AG10803 (cell line): ENCODE measurements at regions not wholly inside any gene's neighbourhood (a gene's known extent, or its start where the extent isn't known, plus 50 kb on each side); places are given as distances from the start of the nearest gene placed in this dataset.
"Not testable (repeated sequence)": the region's sequence is repeated elsewhere in the genome, so short reads cannot be mapped to it uniquely, and the experiment has no call there.

ENCODE experiments used
- DNase-seq: peaks from one replicate; pipeline ENCODE4 v3.0.0; 2010; ENCODE audit warnings: low read depth
- H3K4me3 ChIP-seq: 2 replicates; pipeline ENCODE4 v1.5.1; 2011; ENCODE audit warnings: mild to moderate bottlenecking, low read length, control low read depth
- TF ChIP-seq, protein P1 (sequence below): conservative IDR thresholded peaks from 2 replicates; pipeline ENCODE4 v1.5.1; 2011; ENCODE audit warnings: mild to moderate bottlenecking, low read length, control low read depth, inconsistent platforms

DNA sequence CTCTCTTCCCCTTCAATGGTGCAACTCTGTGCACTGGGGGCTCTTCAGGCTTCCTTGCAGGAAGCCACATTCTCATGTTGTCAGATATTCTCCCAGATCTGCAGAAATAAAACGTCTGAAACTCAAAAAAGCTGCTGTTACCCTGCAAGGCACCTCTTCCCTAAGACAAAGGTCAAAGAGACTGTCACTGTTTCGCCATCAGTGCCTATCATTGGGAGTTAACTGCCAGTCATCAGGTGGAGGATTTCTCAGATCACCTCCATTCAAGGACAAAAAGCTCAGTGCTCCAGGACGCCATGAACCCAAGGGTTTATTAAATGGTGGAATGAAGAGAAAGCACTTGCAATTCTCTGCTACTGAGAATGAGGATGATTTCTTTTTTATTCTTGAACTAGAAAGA is 144.6 kb upstream of the PALS2 start:
- DNase-seq = no peak
- H3K4me3 ChIP-seq = no peak overlapping the region
- TF ChIP-seq, protein P1, sequence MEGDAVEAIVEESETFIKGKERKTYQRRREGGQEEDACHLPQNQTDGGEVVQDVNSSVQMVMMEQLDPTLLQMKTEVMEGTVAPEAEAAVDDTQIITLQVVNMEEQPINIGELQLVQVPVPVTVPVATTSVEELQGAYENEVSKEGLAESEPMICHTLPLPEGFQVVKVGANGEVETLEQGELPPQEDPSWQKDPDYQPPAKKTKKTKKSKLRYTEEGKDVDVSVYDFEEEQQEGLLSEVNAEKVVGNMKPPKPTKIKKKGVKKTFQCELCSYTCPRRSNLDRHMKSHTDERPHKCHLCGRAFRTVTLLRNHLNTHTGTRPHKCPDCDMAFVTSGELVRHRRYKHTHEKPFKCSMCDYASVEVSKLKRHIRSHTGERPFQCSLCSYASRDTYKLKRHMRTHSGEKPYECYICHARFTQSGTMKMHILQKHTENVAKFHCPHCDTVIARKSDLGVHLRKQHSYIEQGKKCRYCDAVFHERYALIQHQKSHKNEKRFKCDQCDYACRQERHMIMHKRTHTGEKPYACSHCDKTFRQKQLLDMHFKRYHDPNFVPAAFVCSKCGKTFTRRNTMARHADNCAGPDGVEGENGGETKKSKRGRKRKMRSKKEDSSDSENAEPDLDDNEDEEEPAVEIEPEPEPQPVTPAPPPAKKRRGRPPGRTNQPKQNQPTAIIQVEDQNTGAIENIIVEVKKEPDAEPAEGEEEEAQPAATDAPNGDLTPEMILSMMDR = no peak

DNA sequence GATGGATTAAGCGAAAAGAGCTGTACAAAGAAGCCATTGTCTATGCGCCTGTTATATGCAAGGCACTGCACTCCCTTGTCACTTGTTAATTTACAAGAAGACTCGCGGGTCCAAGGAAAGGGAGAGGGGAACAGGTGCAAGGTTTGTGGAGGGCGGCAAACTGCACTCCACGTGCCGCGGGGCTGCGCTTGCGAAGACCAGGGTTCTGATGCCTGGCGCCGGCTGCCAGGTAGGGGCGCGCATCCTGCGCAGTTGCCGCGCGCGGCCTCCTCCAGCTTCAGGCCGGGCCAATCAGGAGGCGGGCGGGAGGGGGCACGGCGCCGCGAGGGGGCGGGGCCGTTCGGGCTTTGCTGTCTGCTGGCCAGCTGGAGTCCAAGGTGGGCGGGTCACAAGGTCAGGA is 140.6 kb upstream of the PALS2 start:
- TF ChIP-seq, protein P1 = no peak
- DNase-seq = no peak
- H3K4me3 ChIP-seq = no peak overlapping the region

DNA sequence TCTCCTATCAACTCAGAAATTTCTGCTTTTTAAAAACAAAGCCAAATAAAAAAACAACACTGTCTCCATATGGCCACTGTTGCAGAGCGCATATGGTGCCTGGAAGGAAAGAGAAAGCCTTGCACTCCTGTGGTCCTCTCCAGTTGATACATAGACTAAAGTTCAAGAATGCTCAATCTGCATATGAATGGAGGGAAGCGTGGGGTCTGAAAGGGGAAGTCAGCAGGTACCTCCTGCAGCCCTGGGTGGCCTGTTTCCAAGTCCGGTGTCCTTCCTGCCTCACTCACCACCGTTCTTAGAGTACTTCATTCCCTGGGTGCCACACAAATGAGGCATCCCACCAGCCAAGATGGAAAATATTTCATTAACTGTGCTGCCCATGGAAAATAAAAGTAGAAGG is 138.3 kb upstream of the PALS2 start:
- H3K4me3 ChIP-seq = no peak overlapping the region
- TF ChIP-seq, protein P1 = no peak
- no peak for DNase-seq

DNA sequence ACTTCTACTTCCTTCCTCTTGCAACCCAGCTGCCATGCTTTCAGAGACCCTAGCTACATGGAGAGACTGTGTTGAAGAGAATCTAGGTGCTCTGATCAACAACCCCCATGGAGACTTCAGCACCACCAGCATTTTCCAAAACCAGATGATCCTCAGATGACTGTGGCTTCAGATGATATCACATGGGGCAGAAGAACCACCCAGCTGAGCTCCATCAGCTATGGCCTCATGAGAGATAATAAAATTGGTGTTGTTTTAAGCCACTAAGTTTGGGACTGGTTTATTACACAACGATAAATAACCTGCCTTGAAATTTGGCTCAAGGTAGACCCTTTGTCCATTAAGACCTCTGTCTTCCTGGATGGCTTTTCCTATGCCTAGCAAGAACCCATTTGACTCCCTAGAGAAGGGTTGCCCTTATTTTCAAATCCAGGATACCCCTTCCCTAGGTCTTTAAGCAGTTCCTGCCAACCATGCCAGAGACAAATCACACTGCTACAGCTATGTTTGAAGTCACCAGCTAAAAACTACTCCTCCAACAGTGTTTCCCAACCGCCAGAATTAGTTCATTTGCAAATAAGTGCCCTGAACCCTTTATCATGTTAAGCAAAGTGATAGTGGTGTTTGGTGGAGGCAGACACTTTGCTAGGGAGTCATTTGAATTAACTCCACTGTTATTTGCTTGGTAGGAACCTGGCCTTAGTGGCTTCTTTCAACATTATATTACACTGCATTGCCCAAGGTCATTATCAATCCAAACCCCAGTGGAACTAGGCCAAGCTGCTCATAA is 136.9 kb upstream of the PALS2 start:
- no peak for DNase-seq
- H3K4me3 ChIP-seq = no peak overlapping the region
- TF ChIP-seq, protein P1 = no peak

DNA sequence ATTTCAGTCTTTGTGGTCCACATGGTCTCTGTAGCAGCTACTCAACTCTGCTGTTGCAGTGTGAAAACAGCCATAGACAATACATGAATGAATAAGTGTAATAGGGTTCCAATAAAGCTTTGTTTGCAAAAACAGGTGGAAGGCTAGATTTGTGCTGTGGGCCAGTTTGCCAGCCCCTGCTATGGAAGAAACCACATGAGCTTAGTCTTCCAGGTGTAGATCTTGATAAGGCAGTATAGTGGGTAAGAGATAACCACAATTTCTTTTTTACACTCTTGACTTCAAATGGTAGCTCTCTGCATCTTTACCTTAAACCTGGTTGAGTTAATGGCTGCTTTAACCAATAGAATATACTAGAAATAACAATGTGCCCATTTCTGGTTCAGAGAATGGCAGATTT is 135.0 kb upstream of the PALS2 start:
- TF ChIP-seq, protein P1 = no peak

DNA sequence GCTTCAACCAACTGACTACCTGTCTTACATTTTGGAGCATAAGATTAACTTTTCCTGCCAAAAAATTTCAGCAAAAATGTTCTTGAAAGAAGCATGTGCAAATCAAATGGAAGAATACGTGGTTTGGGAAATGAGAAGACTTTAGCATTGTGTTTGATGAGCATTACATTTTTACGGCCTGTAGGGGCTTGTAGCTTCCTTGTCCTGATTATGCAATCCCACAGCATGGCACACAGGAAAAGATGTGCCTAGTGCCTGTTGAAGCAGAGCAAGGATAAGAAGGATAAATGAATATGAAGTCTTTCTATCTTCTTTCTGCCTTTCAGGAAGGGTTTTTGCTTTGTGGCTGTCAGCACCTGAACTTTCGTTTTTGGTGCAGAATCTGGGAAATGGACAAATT is 134.1 kb upstream of the PALS2 start:
- not testable (repeated sequence) for DNase-seq, H3K4me3 ChIP-seq

More for the DNA sequence above, 135.0 kb upstream of the PALS2 start:
- H3K4me3 ChIP-seq = no peak overlapping the region
- no peak for DNase-seq

DNA sequence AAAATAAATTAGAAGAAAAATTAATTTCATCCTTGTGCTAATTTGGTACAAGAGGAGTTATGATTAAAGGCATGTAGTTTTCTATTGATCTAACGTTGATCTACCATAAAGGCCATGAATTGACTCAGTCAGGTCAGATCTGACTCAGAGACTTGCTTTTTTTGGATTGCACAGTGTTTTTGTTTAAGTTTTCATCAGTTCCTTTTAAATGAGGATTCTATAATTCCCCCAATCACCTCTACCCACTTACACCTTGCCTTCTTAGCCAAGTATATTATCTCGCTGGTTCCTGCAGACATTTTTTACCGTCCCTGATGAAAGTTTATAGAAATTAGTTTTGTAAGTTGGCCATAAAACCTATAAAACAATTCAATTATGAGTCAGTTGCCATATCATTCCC is 132.4 kb upstream of the PALS2 start:
- DNase-seq = no peak
- H3K4me3 ChIP-seq = no peak overlapping the region
- TF ChIP-seq, protein P1 = no peak
